Upper lobe of left lung (tissue), 6 donors: ENCODE measurements at regions not wholly inside any gene's neighbourhood (a gene's known extent, or its start where the extent isn't known, plus 50 kb on each side); places are given as distances from the start of the nearest gene placed in this dataset.

ENCODE experiments used
- ATAC-seq, 2 donors: fragments of 200-7000 bp; cut with Tn5 transposase; one replicate each; pipeline ENCODE4 v1.9.1; 2022; ENCODE audit warnings: mild to moderate bottlenecking in 2 of 2, moderate library complexity in 2 of 2; ENCODE audit not compliant: low FRiP score in 2 of 2
- DNase-seq, 2 donors: peaks; one replicate each; pipeline ENCODE4 v3.0.0-alpha.2; 2019 to 2020
- H3K27ac ChIP-seq, 4 donors: fragments of 200-600 bp; sonication (generic); one replicate each; pipeline ENCODE4 v1.5.1; 2016 to 2019
- H3K27me3 ChIP-seq, 4 donors: fragments of 200-600 bp; sonication (generic); one replicate each; pipeline ENCODE4 v1.5.1; 2017 to 2019
- H3K36me3 ChIP-seq, 4 donors: fragments of 200-600 bp; sonication (generic); one replicate each; pipeline ENCODE4 v1.5.1; 2016 to 2019
- H3K4me1 ChIP-seq, 4 donors: fragments of 200-600 bp; sonication (generic); one replicate each; pipeline ENCODE4 v1.5.1; 2018 to 2019
- H3K4me3 ChIP-seq, 4 donors: fragments of 200-600 bp; sonication (generic); one replicate each; pipeline ENCODE4 v1.5.1; 2017 to 2019; ENCODE audit warnings: mild to moderate bottlenecking in 2 of 4, moderate library complexity in 1 of 4
- H3K9me3 ChIP-seq, 4 donors: fragments of 200-600 bp; sonication (generic); one replicate each; pipeline ENCODE4 v1.5.1; 2018 to 2019
- EP300 ChIP-seq, 4 donors: sonication (generic); formaldehyde crosslinking; IDR thresholded peaks; one replicate each; pipeline ENCODE4 v1.5.1; 2017; ENCODE audit warnings: antibody characterized with exemption in 4 of 4, control low read depth in 2 of 4
- POLR2A ChIP-seq, 4 donors: fragments of 450-650 bp; IDR thresholded peaks; one replicate each; pipeline ENCODE4 v1.5.1; 2016 to 2017; ENCODE audit warnings: antibody characterized with exemption in 4 of 4, mild to moderate bottlenecking in 2 of 4
- POLR2AphosphoS5 ChIP-seq, 2 donors: sonication (generic); formaldehyde crosslinking; IDR thresholded peaks; one replicate each; pipeline ENCODE4 v1.5.1; 2017; ENCODE audit warnings: antibody characterized with exemption in 2 of 2
- WGBS, 2 donors: methylation state at CpG; one replicate each; pipeline ENCODE4 v1.1.5; 2017 to 2018; 5-methylcytosine and 5-hydroxymethylcytosine counted together
- TF ChIP-seq, protein P1 (sequence below), 6 experiments: fragments of 450-650 bp in 4 of 6; fragments of 200-600 bp in 2 of 6; sonication (generic) in 2 of 6; IDR thresholded peaks; one replicate each; pipeline ENCODE4 v1.5.1; 2016 to 2019; ENCODE audit warnings: antibody characterized with exemption in 6 of 6
- donor health status: DM: no; HTN: no; CAD: no; lungs with moderate emphysema.
- donor health status: DM: no; HTN: yes; CAD: no; lungs with severe emphysema.

DNA sequence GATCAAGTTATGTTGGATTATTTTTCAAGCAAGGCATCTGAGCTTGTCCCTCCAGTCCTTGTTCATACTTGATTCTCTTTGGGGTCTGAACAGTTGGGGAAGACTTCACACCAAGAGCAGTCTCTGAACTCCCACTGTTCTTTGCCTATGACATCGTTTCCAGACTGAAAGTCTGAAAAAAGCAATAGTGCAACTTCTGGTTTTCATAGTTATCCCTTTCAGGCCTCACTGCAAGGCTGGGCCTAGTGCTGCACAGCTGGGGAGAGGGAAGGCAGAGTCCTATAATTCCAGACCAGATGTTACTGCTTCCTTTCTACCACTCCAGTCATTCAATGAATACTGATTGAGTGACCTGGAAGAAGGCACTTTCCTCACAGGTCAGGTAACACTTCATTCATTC lies 187.1 kb upstream of the CCND2 start:
- Histone ChIP-seq H3K36me3 (no peaks in the 10 kb centered on the region), H3K27me3 (no peaks in the 10 kb centered on the region), H3K4me3 (no peak overlapping the region), H3K27ac (no peak overlapping the region), H3K9me3 (no peaks in the 10 kb centered on the region), H3K4me1 (peaks cover 0 to 5% (median 5%) of the 10 kb centered on the region in 4 donors)
- 65 to 72% methylated on average over 1 of the region's 1 CpG for WGBS, 2 donors
- ATAC-seq (no peak), DNase-seq (no peak)
- no peak for TF ChIP-seq EP300 (IDR thresholded peaks at IDR 0.05)
- TF ChIP-seq, protein P1, sequence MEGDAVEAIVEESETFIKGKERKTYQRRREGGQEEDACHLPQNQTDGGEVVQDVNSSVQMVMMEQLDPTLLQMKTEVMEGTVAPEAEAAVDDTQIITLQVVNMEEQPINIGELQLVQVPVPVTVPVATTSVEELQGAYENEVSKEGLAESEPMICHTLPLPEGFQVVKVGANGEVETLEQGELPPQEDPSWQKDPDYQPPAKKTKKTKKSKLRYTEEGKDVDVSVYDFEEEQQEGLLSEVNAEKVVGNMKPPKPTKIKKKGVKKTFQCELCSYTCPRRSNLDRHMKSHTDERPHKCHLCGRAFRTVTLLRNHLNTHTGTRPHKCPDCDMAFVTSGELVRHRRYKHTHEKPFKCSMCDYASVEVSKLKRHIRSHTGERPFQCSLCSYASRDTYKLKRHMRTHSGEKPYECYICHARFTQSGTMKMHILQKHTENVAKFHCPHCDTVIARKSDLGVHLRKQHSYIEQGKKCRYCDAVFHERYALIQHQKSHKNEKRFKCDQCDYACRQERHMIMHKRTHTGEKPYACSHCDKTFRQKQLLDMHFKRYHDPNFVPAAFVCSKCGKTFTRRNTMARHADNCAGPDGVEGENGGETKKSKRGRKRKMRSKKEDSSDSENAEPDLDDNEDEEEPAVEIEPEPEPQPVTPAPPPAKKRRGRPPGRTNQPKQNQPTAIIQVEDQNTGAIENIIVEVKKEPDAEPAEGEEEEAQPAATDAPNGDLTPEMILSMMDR (IDR thresholded peaks at IDR 0.05), result no peak
- TF ChIP-seq POLR2A (IDR thresholded peaks at IDR 0.05), result no peak
- TF ChIP-seq POLR2AphosphoS5 (IDR thresholded peaks at IDR 0.05), result no peak

DNA sequence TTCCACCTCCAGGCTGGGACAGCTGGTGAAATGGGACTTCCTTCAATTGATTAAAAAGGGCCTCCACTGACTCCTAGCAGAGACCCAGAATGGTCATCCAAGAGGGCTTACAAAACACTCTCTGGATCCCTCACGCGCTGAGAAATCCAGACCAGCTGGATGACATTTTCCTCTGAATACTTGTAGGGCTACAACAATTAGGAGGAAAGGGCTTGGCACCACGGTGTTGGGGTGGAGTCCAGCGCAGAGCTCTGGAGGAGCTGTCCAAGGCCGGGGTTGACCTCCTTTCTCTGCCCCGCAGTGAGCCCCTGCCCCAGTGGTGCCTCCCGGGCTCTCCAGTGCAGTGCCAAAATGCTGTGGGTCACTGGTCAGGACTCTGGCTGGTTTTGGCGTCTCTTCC lies 189.0 kb upstream of the CCND2 start:
- peak in 1 of 2 donors; percentile 34 for ATAC-seq
- Histone ChIP-seq H3K36me3 (no peaks in the 10 kb centered on the region), H3K4me3 (no peak overlapping the region), H3K4me1 (no peaks in the 10 kb centered on the region), H3K27me3 (no peaks in the 10 kb centered on the region), H3K9me3 (no peaks in the 10 kb centered on the region), H3K27ac (no peak overlapping the region)
- WGBS, 2 donors, result 56 to 57% methylated on average over 7 to 8 of the region's 8 CpGs
- TF ChIP-seq EP300 (IDR thresholded peaks at IDR 0.05), result no peak
- no peak for TF ChIP-seq POLR2AphosphoS5 (IDR thresholded peaks at IDR 0.05)
- TF ChIP-seq, protein P1 (IDR thresholded peaks at IDR 0.05), result no peak
- TF ChIP-seq POLR2A (IDR thresholded peaks at IDR 0.05), result no peak
- peak in 1 of 2 donors; percentile 29 for DNase-seq

DNA sequence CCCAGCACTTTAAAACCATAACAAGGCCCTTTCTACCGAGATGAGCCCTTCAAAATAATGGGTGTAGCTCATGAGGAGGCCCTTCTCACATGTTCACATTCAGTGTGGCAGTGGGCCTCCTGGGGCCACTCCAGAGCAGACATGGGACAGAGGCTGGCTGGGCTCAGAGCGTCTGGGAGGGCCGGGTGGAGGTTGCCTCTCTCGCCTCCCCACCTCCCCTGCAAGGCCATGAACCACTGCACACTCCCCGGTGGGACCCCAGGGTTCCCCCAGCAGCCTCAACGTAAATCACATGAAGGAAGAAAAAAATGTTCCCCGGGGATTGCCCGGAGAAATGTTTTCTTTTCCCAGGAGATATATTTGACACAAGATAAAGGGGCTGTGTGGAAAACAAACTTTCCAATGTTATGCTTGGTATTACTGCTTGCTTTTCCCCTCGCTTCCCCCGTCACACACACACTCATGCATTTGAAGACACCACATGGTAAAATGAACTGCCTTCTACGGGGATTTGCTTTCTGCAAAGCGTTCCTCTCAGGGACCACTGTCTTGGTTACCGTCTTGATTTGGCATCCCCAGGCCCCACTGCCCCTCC lies 190.7 kb upstream of the CCND2 start:
- Histone ChIP-seq H3K36me3 (no peaks in the 10 kb centered on the region), H3K4me3 (no peak overlapping the region), H3K27ac (no peak overlapping the region), H3K4me1 (no peaks in the 10 kb centered on the region), H3K9me3 (no peaks in the 10 kb centered on the region), H3K27me3 (no peaks in the 10 kb centered on the region)
- WGBS, 2 donors, result 69 to 70% methylated on average over 13 of the region's 13 CpGs
- DNase-seq (peak in 1 of 2 donors; percentile 21), ATAC-seq (no peak)
- no peak for TF ChIP-seq POLR2A (IDR thresholded peaks at IDR 0.05)
- no peak for TF ChIP-seq POLR2AphosphoS5 (IDR thresholded peaks at IDR 0.05)

DNA sequence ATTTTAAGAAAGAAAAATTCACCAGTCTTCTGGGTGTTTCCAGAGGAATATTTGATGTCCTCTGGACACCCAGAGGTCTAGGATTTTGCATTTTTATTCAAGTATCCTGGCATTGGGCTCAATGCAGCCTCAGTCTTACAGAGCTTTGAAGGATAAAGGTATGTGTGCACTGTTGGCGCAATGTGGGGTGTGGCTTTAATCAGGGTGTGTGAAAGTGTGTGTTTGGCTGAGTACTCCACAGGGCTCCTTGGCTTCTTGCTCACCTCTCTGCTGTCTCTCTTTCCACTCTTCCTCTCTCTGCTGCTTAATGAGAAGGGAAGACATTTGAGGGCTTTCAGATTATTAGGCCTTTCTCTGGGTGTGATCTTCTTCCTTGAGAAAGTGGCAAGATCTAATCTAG lies 193.3 kb upstream of the CCND2 start:
- Histone ChIP-seq H3K4me1 (no peaks in the 10 kb centered on the region), H3K4me3 (no peak overlapping the region), H3K9me3 (no peaks in the 10 kb centered on the region), H3K36me3 (no peaks in the 10 kb centered on the region), H3K27ac (no peak overlapping the region), H3K27me3 (no peaks in the 10 kb centered on the region)
- TF ChIP-seq EP300 (IDR thresholded peaks at IDR 0.05) (no peak), POLR2A (IDR thresholded peaks at IDR 0.05) (no peak), POLR2AphosphoS5 (IDR thresholded peaks at IDR 0.05) (no peak)
- TF ChIP-seq, protein P1 (IDR thresholded peaks at IDR 0.05), result no peak
- DNase-seq (no peak), ATAC-seq (no peak)
- 92 to 96% methylated on average over 1 of the region's 1 CpG for WGBS, 2 donors

DNA sequence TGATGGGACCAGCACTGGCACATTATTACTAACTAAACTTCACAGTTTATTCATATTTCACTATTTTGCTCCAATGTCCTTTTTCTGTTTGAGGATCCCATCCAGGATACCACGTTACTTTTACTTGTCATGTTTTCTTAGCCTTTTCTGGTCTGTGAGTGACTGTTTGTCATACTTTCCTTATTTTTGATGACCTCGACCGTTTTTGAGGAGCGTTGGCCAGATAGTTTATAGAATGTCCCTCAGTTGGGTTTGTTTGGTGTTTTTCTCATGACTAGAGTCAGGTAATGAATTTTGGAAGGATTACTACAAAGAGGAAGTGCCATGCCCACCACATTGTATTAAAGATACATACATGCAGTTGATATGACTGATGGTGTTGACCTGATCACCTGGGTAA lies 199.4 kb upstream of the CCND2 start:
- WGBS, 2 donors, result 89 to 92% methylated on average over 4 of the region's 4 CpGs

More for the DNA sequence above, 199.4 kb upstream of the CCND2 start:
- Histone ChIP-seq H3K4me1 (no peaks in the 10 kb centered on the region), H3K4me3 (no peak overlapping the region), H3K27me3 (no peaks in the 10 kb centered on the region), H3K27ac (no peak overlapping the region), H3K9me3 (no peaks in the 10 kb centered on the region), H3K36me3 (no peaks in the 10 kb centered on the region)
- DNase-seq (no peak), ATAC-seq (no peak)
- TF ChIP-seq POLR2A (IDR thresholded peaks at IDR 0.05), result no peak
- TF ChIP-seq EP300 (IDR thresholded peaks at IDR 0.05), result no peak
- TF ChIP-seq POLR2AphosphoS5 (IDR thresholded peaks at IDR 0.05), result no peak
- TF ChIP-seq, protein P1 (IDR thresholded peaks at IDR 0.05), result no peak
